ENCODE measurements at regions not wholly inside any gene's neighbourhood (a gene's known extent, or its start where the extent isn't known, plus 50 kb on each side); places are given as distances from the start of the nearest gene placed in this dataset.

GRCh38 chr10:2030046-2030445 lies 292.7 kb upstream of the ADARB2 start (continued):
- TF ChIP-seq ZNF280C (tag by site-specific recombination; IDR thresholded peaks at IDR 0.05) = no peak
- TF ChIP-seq ZNF658 (tag by site-specific recombination; IDR thresholded peaks at IDR 0.05) = no peak
- TF ChIP-seq ZNF350 (tag by site-specific recombination; IDR thresholded peaks at IDR 0.05) = no peak
- no peak for TF ChIP-seq ZNF140 (tag by site-specific recombination; IDR thresholded peaks at IDR 0.05)
- no peak for TF ChIP-seq ZNF529 (tag by site-specific recombination; IDR thresholded peaks at IDR 0.05; ENCODE audit: insufficient replicate concordance)
- no peak for TF ChIP-seq ZNF335 (tag by site-specific recombination; conservative IDR thresholded peaks at IDR 0.05)
- TF ChIP-seq MEIS1 (CRISPR knock-in tag; IDR thresholded peaks at IDR 0.05; ENCODE audit: borderline replicate concordance) = no peak

- H3K9me3 ChIP-seq (ENCODE audit: control insufficient read depth, insufficient read depth, low read depth, low read length) = no peaks in the 10 kb centered on the region
- H3K27ac ChIP-seq (ENCODE audit: extremely low read depth, low read depth, low read length) = no peak overlapping the region
- TF ChIP-seq ZNF341 (tag by site-specific recombination; IDR thresholded peaks at IDR 0.05; ENCODE audit: low read depth) (no peak), ZNF792 (tag by site-specific recombination; IDR thresholded peaks at IDR 0.05) (no peak), ZSCAN30 (tag by site-specific recombination; IDR thresholded peaks at IDR 0.05) (no peak), PRDM2 (tag by site-specific recombination; IDR thresholded peaks at IDR 0.05; ENCODE audit: borderline replicate concordance) (no peak), PRDM1 (tag by site-specific recombination; IDR thresholded peaks at IDR 0.05) (no peak), ZNF292 (tag by site-specific recombination; IDR thresholded peaks at IDR 0.05; ENCODE audit: borderline replicate concordance, low read depth) (no peak), ZNF837 (tag by site-specific recombination; IDR thresholded peaks at IDR 0.05) (no peak), ZBTB8A (tag by site-specific recombination; IDR thresholded peaks at IDR 0.05) (no peak), ZNF580 (tag by site-specific recombination; IDR thresholded peaks at IDR 0.05) (no peak), ZSCAN16 (tag by site-specific recombination; IDR thresholded peaks at IDR 0.05) (no peak)
- ChIA-PET POLR2A (no interaction called here), CTCF (interaction anchor here (0.6 kb wide), 1 partner anchor 417 kb away, joined by 5 read pairs; no protein-coding TSS in a partner anchor)
- no peaks in the 10 kb centered on the region for H3K4me1 ChIP-seq (ENCODE audit: control insufficient read depth, insufficient read depth, low read length)
- H3K4me3 ChIP-seq (ENCODE audit: low read depth, low read length) = no peak overlapping the region
- no peaks in the 10 kb centered on the region for H3K36me3 ChIP-seq (ENCODE audit: control insufficient read depth in 2 of 2, insufficient read depth in 1 of 2, low read length in 2 of 2)
These were observed 289.6 kb upstream of the ADARB2 start for GRCh38 chr10:2026936-2027335.
